ENCODE measurements at regions not wholly inside any gene's neighbourhood (a gene's known extent, or its start where the extent isn't known, plus 50 kb on each side); places are given as distances from the start of the nearest gene placed in this dataset.
A peak's percentile ranks its signal among the peaks of the same experiment; 100 is the strongest.

DNA sequence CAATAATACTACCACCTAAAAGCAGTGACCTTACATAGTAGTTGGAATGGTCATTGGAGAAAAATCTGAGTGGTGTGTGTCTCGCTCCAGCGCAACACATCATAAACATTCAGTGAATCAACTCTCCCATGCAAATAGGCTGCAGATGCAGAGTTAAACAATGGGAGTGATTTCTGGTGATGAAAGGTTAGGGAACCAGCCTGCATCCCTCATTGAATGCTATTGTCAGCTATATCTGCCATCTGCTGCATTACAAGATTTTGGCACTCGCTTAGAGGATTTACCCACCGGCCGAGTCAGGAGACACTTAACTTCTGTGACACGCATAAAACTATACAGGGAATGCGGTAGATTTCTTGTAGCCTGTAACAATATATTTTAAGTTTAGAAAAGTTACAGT lies 900.9 kb downstream of the FLRT2 start:
- peak in 5 of 8 experiments; percentile 31 to 74 (median 43) for ATAC-seq (replicated peaks in 6 of 8)
- 0 to 85% (median 66%) methylated on average over 3 to 5 of the region's 7 CpGs; no CpG with 5 or more reads in 2 of the 10 experiments for WGBS, 10 experiments
- in situ Hi-C loops (cut with MboI; ENCODE audit: low pct_unique_long_range_greater_than_20kb in 2 of 9, low sequenced_read_pairs in 9 of 9, unreplicated experiment in 9 of 9), result no loop called here
- no peaks in the 10 kb centered on the region for H3K4me1 ChIP-seq (replicated peaks in 1 of 2)
- H3K4me3 ChIP-seq, result no peak overlapping the region
- no peak overlapping the region for H3K27ac ChIP-seq

DNA sequence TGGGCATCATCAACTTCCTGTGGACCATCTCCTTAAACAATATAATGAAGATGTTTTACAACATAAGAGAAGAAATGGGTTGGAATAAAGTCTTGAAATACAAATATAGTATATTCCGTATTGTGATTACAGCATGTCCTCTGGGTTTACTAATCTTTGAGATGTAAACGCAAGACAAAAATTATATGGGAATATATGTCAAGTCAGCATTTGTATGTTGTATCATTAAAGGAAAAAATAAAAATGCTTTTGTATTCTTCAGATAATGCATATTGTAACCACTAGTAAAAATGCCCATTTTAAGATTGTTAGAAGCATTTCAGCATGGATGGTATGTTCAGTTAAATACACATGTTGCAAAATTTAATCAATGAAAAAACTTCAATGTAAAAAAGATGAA lies 893.3 kb downstream of the FLRT2 start:
- Histone ChIP-seq H3K4me3 (no peak overlapping the region), H3K27ac (no peak overlapping the region), H3K4me1 (replicated peaks in 1 of 2) (no peaks in the 10 kb centered on the region)
- WGBS, 10 experiments, result 0 to 83% (median 70%) methylated on average over 1 to 2 of the region's 2 CpGs; no CpG with 5 or more reads in 1 of the 10 experiments
- in situ Hi-C loops (cut with MboI; ENCODE audit: low pct_unique_long_range_greater_than_20kb in 2 of 9, low sequenced_read_pairs in 9 of 9, unreplicated experiment in 9 of 9), result no loop called here
- no peak for ATAC-seq (replicated peaks in 6 of 8)

DNA sequence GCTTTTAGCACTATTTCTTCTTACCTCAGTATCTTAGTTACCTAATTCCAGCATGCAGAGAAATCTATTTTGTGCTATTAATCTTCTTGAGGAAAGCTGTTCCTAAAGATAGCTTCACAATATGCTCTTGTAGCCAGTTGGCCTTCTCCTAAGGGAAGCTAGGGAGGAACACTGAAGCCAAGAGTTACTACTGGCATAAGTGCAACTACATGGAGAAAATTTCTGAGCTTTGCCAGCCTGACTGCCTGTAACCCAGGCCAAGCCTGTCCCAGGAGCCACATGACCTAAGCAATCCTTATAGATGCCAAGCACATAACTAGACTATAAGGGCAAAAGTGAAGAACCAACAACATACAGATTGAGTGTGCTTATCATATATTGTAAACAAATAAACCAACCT lies 890.2 kb downstream of the FLRT2 start:
- no peak overlapping the region for H3K4me3 ChIP-seq

DNA sequence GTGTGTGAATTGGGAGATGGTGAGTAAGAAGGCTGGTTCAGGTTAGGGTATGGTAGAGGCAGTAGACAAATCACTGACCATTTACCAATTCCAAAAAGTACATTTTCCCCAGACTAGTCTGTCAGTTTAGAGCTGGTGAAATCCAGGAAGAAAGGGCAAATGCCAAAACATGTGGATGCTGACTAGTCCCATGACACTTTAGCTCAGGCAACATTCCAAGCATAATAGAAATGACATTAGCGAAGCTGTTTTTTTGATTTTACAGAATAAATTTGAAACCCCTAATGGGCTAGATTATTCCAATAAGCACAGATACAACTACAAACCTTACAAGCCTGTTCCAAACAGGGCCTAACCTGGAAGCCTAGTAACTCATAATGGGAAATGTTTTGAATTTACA lies 884.2 kb downstream of the FLRT2 start:
- H3K4me3 ChIP-seq, result no peak overlapping the region
- in situ Hi-C loops (cut with MboI; ENCODE audit: low pct_unique_long_range_greater_than_20kb in 2 of 9, low sequenced_read_pairs in 9 of 9, unreplicated experiment in 9 of 9), result no loop called here
- no peak for ATAC-seq (replicated peaks in 6 of 8)
- H3K27ac ChIP-seq, result no peak overlapping the region
- WGBS, 10 experiments, result 0 to 100% (median 83%) methylated on average over 1 of the region's 1 CpG; no CpG with 5 or more reads in 2 of the 10 experiments
- no peaks in the 10 kb centered on the region for H3K4me1 ChIP-seq (replicated peaks in 1 of 2)

More for the DNA sequence above, 890.2 kb downstream of the FLRT2 start:
- Histone ChIP-seq H3K4me1 (replicated peaks in 1 of 2) (no peaks in the 10 kb centered on the region), H3K27ac (no peak overlapping the region)
- ATAC-seq (replicated peaks in 6 of 8), result no peak
- in situ Hi-C loops (cut with MboI; ENCODE audit: low pct_unique_long_range_greater_than_20kb in 2 of 9, low sequenced_read_pairs in 9 of 9, unreplicated experiment in 9 of 9), result no loop called here

DNA sequence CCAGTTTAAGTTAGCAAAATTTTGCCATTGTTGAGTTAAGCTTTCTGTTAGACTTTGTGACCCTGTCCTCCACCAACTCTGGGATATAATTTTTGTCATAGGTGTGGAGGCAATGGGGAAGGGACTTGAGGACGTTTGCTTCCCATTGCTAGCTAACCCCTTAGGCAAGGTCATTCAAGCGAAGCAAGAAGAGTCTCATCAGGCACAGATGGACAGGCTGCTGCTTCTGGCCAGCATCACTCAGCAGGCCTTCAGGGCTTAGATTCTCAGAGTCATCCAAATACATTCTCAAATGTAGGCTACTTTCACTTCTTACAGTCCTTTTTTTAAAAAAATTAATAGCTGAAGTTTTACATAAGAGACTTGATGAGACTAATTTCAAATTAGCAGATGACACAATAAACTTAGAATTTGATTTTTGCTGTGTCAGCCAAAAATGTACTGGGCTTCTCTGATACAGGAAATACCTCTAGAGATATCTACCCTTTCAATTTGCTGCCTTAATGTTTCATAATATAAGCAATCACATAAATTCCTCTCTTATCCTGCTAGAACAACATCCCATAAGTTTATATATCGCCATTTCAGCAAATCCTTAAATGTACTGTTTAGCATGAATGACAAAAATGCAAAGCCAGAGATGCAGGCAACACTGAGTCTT lies 875.2 kb downstream of the FLRT2 start:
- no peak overlapping the region for H3K4me3 ChIP-seq
- H3K27ac ChIP-seq, result no peak overlapping the region
- ATAC-seq (replicated peaks in 6 of 8), result no peak
- in situ Hi-C loops (cut with MboI; ENCODE audit: low pct_unique_long_range_greater_than_20kb in 2 of 9, low sequenced_read_pairs in 9 of 9, unreplicated experiment in 9 of 9), result no loop called here
- H3K4me1 ChIP-seq (replicated peaks in 1 of 2), result no peaks in the 10 kb centered on the region
- 0 to 100% (median 86%) methylated on average over 1 to 3 of the region's 3 CpGs; no CpG with 5 or more reads in 1 of the 10 experiments for WGBS, 10 experiments

DNA sequence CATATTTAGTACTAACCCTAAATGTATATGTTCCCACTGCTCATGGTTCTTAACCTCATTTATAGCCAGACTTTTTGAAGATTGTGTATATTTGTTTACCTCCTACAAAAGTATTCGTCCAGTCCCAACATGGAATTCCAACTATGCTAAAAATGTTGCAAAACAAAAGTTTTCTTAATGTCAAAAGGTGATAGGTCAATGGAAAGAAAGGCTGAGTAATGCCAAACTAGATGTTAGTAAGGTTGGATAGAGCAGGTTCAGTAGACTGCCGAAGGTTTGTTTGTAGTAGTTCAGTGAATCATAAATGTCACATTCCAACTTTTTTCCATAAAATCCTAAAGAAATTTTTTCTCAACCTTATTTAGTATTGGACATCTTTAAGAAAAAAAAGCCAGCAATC lies 874.5 kb downstream of the FLRT2 start:
- in situ Hi-C loops (cut with MboI; ENCODE audit: low pct_unique_long_range_greater_than_20kb in 2 of 9, low sequenced_read_pairs in 9 of 9, unreplicated experiment in 9 of 9), result no loop called here
- WGBS, 10 experiments, result 0 to 97% (median 81%) methylated on average over 1 to 2 of the region's 2 CpGs

DNA sequence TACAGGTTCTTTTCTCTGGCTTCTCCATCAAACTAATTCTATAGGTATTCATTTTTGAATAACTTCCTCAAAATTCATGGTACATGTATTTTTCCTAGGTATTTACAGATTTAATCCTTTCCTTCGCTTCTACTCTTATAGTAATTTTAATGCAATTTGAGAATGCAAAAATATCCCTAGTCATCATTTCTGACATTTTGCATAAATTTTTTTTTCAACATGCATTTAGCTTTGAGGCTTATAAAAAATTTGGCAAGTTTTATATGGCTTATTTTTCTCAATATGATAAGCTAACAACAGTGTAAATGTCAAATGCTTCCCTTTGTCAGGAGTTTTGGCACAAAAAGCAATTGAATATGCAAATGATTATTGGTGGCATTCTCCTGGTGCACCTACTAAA lies 872.6 kb downstream of the FLRT2 start:
- 11 to 92% (median 54%) methylated on average over 1 of the region's 1 CpG; no CpG with 5 or more reads in 2 of the 10 experiments for WGBS, 10 experiments
- no peak for ATAC-seq (replicated peaks in 6 of 8)
- H3K4me1 ChIP-seq (replicated peaks in 1 of 2), result no peaks in the 10 kb centered on the region
- in situ Hi-C loops (cut with MboI; ENCODE audit: low pct_unique_long_range_greater_than_20kb in 2 of 9, low sequenced_read_pairs in 9 of 9, unreplicated experiment in 9 of 9), result no loop called here
- no peak overlapping the region for H3K4me3 ChIP-seq
- H3K27ac ChIP-seq, result no peak overlapping the region

More for the DNA sequence above, 874.5 kb downstream of the FLRT2 start:
- Histone ChIP-seq H3K4me3 (no peak overlapping the region), H3K4me1 (replicated peaks in 1 of 2) (no peaks in the 10 kb centered on the region), H3K27ac (no peak overlapping the region)
- ATAC-seq (replicated peaks in 6 of 8), result no peak

DNA sequence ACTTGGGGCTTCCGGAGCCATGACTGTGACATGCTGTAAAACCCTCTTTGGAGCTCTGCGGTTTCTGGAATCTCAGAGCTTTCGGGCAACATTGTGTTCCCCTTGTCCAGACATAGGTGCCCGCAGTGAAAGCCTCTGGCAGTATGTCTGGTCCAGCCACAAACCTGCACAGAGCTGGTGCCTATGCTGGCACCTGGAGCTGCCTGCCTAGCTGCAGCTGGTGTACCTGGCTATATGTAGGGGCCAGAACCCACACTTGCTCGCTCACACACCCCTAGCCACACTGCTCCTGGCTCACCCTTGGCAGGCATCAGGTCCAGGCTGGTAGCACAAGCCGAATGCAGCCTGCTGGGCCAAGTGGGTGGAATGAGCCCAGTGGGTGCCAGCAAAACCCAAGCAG lies 861.1 kb downstream of the FLRT2 start:
- Histone ChIP-seq H3K4me1 (replicated peaks in 1 of 2) (no peaks in the 10 kb centered on the region), H3K4me3 (no peak overlapping the region), H3K27ac (no peak overlapping the region)
- WGBS, 10 experiments, result 16 to 100% (median 100%) methylated on average over 1 to 5 of the region's 6 CpGs; no CpG with 5 or more reads in 5 of the 10 experiments
- in situ Hi-C loops (cut with MboI; ENCODE audit: low pct_unique_long_range_greater_than_20kb in 2 of 9, low sequenced_read_pairs in 9 of 9, unreplicated experiment in 9 of 9), result no loop called here
- ATAC-seq (replicated peaks in 6 of 8), result no peak

DNA sequence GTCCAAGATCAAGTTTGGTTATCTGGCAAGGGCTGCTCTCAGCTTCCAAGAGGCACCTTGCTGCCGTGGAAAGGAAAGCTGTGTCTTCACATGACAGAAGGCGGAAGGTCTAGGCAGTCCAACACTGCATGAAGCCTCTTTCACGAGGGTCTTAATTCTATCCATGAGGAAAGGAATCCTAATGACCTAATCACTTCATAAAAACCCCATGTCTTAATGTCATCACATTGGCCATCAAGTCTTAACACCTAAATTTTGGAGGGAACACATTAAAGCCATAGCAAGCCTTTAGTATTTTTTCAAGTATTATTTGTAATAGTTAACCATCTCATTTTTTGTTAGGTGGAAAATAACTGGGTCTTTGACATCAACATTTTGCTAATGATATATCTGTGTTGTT lies 858.3 kb downstream of the FLRT2 start:
- H3K27ac ChIP-seq, result no peak overlapping the region
- no peak for ATAC-seq (replicated peaks in 6 of 8)
- WGBS, 10 experiments, result 24 to 92% (median 62%) methylated on average over 1 to 3 of the region's 3 CpGs; no CpG with 5 or more reads in 1 of the 10 experiments
- in situ Hi-C loops (cut with MboI; ENCODE audit: low pct_unique_long_range_greater_than_20kb in 2 of 9, low sequenced_read_pairs in 9 of 9, unreplicated experiment in 9 of 9), result no loop called here
- H3K4me1 ChIP-seq (replicated peaks in 1 of 2), result no peaks in the 10 kb centered on the region
- no peak overlapping the region for H3K4me3 ChIP-seq

DNA sequence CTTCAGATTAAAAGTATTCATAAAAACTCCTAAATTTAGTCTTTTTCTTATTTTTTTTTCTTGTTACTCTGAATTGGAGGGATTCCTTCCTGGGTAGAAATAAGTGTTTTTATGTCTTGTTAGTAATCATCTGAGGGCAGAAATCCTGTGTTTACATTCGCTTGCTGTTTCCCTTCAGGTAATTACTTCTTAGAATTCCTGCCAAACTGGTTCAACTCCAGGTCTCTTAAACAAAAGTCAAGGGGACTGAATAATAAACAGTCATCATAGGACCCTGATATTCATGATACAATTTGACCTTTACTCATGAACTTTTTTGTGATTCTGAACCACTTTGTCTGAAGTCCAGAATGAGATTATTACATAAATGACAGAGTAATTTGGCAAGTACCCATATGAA lies 843.9 kb downstream of the FLRT2 start:
- Histone ChIP-seq H3K4me1 (replicated peaks in 1 of 2) (no peaks in the 10 kb centered on the region), H3K4me3 (no peak overlapping the region), H3K27ac (no peak overlapping the region)
- in situ Hi-C loops (cut with MboI; ENCODE audit: low pct_unique_long_range_greater_than_20kb in 2 of 9, low sequenced_read_pairs in 9 of 9, unreplicated experiment in 9 of 9), result no loop called here
- no peak for ATAC-seq (replicated peaks in 6 of 8)
- WGBS, 10 experiments, result 0 to 83% (median 63%) methylated on average over 1 of the region's 1 CpG; no CpG with 5 or more reads in 3 of the 10 experiments

DNA sequence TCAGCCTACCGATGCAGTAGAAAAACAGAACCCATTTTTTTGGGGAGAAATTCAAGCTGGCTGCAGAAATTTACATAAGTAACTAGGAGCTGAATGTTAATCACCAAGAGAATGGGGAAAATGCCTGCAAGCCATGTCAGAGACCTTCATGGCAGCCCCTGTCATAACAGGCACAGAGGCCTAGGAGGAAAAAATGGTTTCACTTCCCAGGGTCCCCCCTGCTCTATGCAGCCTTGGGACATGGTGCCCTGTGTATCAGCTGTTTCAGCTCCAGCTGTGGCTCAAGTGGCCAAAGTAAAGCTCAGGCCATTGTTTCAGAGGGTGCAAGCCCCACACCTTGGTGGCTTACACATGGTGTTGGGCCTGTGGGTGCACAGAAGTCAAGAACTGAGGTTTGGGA lies 842.5 kb downstream of the FLRT2 start:
- in situ Hi-C loops (cut with MboI; ENCODE audit: low pct_unique_long_range_greater_than_20kb in 2 of 9, low sequenced_read_pairs in 9 of 9, unreplicated experiment in 9 of 9), result no loop called here
- ATAC-seq (replicated peaks in 6 of 8), result no peak
- no peaks in the 10 kb centered on the region for H3K4me1 ChIP-seq (replicated peaks in 1 of 2)
- no peak overlapping the region for H3K4me3 ChIP-seq
- WGBS, 10 experiments, result 50 to 100% (median 100%) methylated on average over 1 of the region's 1 CpG; no CpG with 5 or more reads in 2 of the 10 experiments
- no peak overlapping the region for H3K27ac ChIP-seq

DNA sequence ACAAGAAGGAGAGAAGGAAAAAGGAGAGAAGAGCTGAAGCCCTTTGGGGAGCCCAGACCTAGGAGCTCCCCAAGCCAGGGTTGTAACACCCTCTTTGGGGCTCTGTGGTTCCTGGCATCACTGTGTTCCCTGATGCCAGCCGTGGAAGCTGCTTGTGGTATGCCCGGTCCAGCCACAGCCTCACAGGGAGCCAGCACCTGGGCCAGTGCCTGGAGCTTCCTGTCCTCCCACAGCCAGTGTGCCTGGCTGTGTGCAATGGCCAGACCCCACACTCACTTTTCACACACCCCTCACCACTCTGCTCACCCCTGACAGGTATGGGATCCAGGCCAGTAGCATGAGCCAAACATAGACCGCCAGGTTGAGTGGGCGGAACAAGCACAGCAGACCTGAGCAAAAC lies 834.7 kb downstream of the FLRT2 start:
- in situ Hi-C loops (cut with MboI; ENCODE audit: low pct_unique_long_range_greater_than_20kb in 2 of 9, low sequenced_read_pairs in 9 of 9, unreplicated experiment in 9 of 9), result no loop called here
- no peaks in the 10 kb centered on the region for H3K4me1 ChIP-seq (replicated peaks in 1 of 2)
- H3K27ac ChIP-seq, result no peak overlapping the region
- WGBS, 10 experiments, result 35 to 83% (median 76%) methylated on average over 1 to 4 of the region's 4 CpGs; no CpG with 5 or more reads in 6 of the 10 experiments
- no peak overlapping the region for H3K4me3 ChIP-seq
- no peak for ATAC-seq (replicated peaks in 6 of 8)

DNA sequence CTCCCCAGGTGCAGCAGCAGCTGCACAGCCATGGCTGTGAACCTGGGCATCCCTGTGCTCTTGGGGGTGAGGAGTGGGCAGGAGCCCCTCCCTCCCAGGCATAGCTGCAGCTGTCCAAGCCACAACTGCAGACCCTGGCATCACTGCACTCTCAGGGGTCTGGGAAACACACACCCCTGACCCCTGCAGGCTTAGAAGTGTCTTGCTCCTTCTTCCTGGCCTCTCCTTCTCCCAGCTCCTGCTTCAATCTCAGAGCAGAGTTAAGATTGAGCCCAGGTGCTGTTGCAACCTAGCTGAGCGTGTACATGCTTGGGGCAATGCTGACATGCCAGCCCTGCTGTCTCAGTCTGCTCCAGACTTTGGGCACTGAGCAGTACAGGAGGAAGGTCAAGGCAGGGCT lies 833.6 kb downstream of the FLRT2 start:
- ATAC-seq (replicated peaks in 6 of 8), result no peak
- Histone ChIP-seq H3K4me1 (replicated peaks in 1 of 2) (no peaks in the 10 kb centered on the region), H3K27ac (no peak overlapping the region), H3K4me3 (no peak overlapping the region)
- 0 to 100% methylated on average over 1 of the region's 1 CpG; no CpG with 5 or more reads in 8 of the 10 experiments for WGBS, 10 experiments
- in situ Hi-C loops (cut with MboI; ENCODE audit: low pct_unique_long_range_greater_than_20kb in 2 of 9, low sequenced_read_pairs in 9 of 9, unreplicated experiment in 9 of 9), result no loop called here

DNA sequence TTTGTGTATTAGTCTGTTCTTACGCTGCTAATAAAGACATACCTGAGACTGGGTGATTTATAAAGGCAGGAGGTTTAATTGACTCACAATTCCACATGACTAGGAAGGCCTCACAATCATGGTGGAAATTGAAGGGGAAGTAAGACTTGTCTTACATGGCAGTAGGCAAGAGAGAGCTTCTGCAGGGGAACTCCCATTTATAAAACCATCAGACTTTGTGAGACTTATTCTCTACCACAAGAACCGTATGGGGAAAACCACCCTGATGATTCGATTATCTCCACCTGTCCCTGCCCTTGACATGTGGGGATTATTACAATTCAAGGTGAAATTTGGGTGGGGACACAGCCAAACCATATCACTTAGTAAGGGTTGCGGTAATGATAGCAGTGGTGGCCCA lies 833.1 kb downstream of the FLRT2 start:
- 10 to 100% (median 48%) methylated on average over 1 to 3 of the region's 4 CpGs; no CpG with 5 or more reads in 4 of the 10 experiments for WGBS, 10 experiments
- ATAC-seq (replicated peaks in 6 of 8), result no peak

More for the DNA sequence above, 833.1 kb downstream of the FLRT2 start:
- Histone ChIP-seq H3K4me1 (replicated peaks in 1 of 2) (peaks cover 0 to 4% of the 10 kb centered on the region in 2 donors), H3K27ac (no peak overlapping the region), H3K4me3 (no peak overlapping the region)
- in situ Hi-C loops (cut with MboI; ENCODE audit: low pct_unique_long_range_greater_than_20kb in 2 of 9, low sequenced_read_pairs in 9 of 9, unreplicated experiment in 9 of 9), result no loop called here
